Activated CD4-positive, alpha-beta memory T cell treated with anti-CD3 and anti-CD28 coated beads, Interleukin-2, amount 10 ng/mL, durations not matched to agents 7 days and 5 days (primary cell): ENCODE measurements at regions not wholly inside any gene's neighbourhood (a gene's known extent, or its start where the extent isn't known, plus 50 kb on each side); places are given as distances from the start of the nearest gene placed in this dataset.

ENCODE experiments used
- CTCF ChIA-PET: fragments of 350-600 bp; sonication (Branson Sonifier 250); formaldehyde crosslinking; loops from one replicate; lab custom pipeline; 2021; ENCODE audit warnings: antibody characterized with exemption, inconsistent platforms; lab: Charles Lee
- POLR2A ChIA-PET: fragments of 350-600 bp; sonication (Branson Sonifier 250); formaldehyde crosslinking; loops from one replicate; lab custom pipeline; 2021; ENCODE audit warnings: antibody characterized with exemption; lab: Charles Lee
- DNase-seq: peaks from one replicate; pipeline ENCODE4 v3.0.0-alpha.2; 2020
- H3K27ac Mint-ChIP-seq: one replicate; pipeline ENCODE4 v1.8.0; 2021; ENCODE audit warnings: mild to moderate bottlenecking, mixed read lengths
- H3K27me3 Mint-ChIP-seq: one replicate; pipeline ENCODE4 v1.8.0; 2021; ENCODE audit warnings: mixed read lengths
- H3K36me3 Mint-ChIP-seq: one replicate; pipeline ENCODE4 v1.8.0; 2021; ENCODE audit warnings: low read depth, mixed read lengths
- H3K4me1 Mint-ChIP-seq: one replicate; pipeline ENCODE4 v1.8.0; 2021; ENCODE audit warnings: mixed read lengths
- H3K4me3 Mint-ChIP-seq: one replicate; pipeline ENCODE4 v1.8.0; 2021; ENCODE audit warnings: mild to moderate bottlenecking, mixed read lengths
- H3K9me3 Mint-ChIP-seq: one replicate; pipeline ENCODE4 v1.8.0; 2021; ENCODE audit warnings: mixed read lengths

GRCh38 chr3:94311651-94312050 is 248.8 kb downstream of the NSUN3 start:
- no peak overlapping the region for H3K27ac Mint-ChIP-seq
- CTCF ChIA-PET = no interaction called here
- no peak overlapping the region for H3K4me3 Mint-ChIP-seq
- H3K9me3 Mint-ChIP-seq = no peaks in the 10 kb centered on the region
- no peak for DNase-seq
- H3K4me1 Mint-ChIP-seq = no peaks in the 10 kb centered on the region
- POLR2A ChIA-PET = no interaction called here
- H3K27me3 Mint-ChIP-seq = no peaks in the 10 kb centered on the region
- no peaks in the 10 kb centered on the region for H3K36me3 Mint-ChIP-seq

GRCh38 chr3:94314218-94314883 is 251.5 kb downstream of the NSUN3 start:
- H3K27me3 Mint-ChIP-seq = no peaks in the 10 kb centered on the region
- no peak overlapping the region for H3K27ac Mint-ChIP-seq
- ChIA-PET POLR2A (no interaction called here), CTCF (no interaction called here)
- DNase-seq = no peak
- H3K4me1 Mint-ChIP-seq = no peaks in the 10 kb centered on the region
- no peak overlapping the region for H3K4me3 Mint-ChIP-seq
- no peaks in the 10 kb centered on the region for H3K9me3 Mint-ChIP-seq
- no peaks in the 10 kb centered on the region for H3K36me3 Mint-ChIP-seq

DNA sequence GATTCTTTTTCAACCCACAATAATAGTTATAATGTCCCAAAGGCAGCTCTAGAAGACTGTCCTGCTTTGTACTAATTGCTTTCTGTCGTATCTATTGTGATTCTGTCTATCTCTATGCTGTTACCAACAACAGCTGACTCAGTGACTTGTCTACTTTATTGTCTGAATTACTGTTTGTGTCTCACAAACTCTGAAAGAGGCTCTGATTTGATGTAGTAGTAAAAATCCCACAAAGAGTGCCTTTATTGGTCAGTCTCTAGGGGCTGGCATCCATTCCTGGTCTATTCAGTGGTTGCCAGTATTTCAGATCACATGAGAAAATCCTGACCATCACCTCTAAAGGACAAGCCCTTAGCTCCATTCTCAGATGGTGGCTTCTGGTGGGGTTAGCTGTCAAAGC is 254.2 kb downstream of the NSUN3 start:
- no peak for DNase-seq
- Mint-ChIP-seq H3K4me1 (no peaks in the 10 kb centered on the region), H3K27me3 (no peaks in the 10 kb centered on the region), H3K27ac (no peak overlapping the region), H3K9me3 (peaks cover 2% of the 10 kb centered on the region), H3K36me3 (no peaks in the 10 kb centered on the region), H3K4me3 (no peak overlapping the region)
- POLR2A ChIA-PET = no interaction called here
- CTCF ChIA-PET = no interaction called here

DNA sequence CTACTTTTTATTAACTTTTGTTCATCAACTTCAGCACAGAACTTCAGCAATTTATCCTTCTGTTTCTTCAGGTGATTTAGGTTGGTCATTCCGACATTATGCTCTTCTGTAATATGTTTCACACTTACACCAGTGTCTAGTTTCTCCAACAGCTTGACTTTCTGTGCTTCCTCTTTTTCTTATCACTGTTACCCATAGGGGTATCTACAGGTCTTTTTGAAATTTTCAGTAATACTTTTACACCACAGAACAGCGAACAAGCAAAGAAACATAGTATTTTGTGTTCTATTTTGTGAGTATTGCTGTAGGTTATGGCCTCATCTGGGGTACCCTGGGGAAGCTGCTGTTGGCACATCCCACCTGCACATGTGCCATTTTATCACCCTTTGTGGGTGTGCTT is 260.7 kb downstream of the NSUN3 start:
- no peak overlapping the region for H3K27ac Mint-ChIP-seq
- ChIA-PET POLR2A (no interaction called here), CTCF (no interaction called here)
- H3K27me3 Mint-ChIP-seq = no peaks in the 10 kb centered on the region
- no peaks in the 10 kb centered on the region for H3K4me1 Mint-ChIP-seq
- no peak overlapping the region for H3K4me3 Mint-ChIP-seq
- H3K36me3 Mint-ChIP-seq = no peaks in the 10 kb centered on the region
- H3K9me3 Mint-ChIP-seq = peaks cover 2% of the 10 kb centered on the region
- DNase-seq = no peak

DNA sequence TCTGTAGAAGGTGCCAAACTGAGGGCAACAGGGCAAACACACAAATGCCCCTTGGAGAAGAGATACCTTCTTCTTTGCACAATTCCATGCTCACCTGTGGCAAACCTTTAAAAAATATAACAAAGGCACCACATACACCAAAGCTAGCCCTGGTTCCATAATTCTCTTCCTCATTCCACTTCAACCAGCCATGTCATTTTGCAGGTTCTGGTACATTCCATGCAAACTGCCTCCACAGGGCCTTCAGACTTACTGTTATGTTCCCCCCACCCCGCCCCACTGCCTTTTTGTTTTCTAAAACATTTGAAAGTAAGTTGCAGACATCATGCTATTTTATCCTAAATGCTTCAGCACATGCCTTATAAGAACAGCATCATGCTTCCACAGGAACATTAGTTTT is 269.0 kb downstream of the NSUN3 start:
- ChIA-PET POLR2A (no interaction called here), CTCF (no interaction called here)
- H3K36me3 Mint-ChIP-seq = no peaks in the 10 kb centered on the region
- H3K4me3 Mint-ChIP-seq = no peak overlapping the region
- no peak for DNase-seq
- no peaks in the 10 kb centered on the region for H3K27me3 Mint-ChIP-seq
- H3K4me1 Mint-ChIP-seq = no peaks in the 10 kb centered on the region
- H3K9me3 Mint-ChIP-seq = no peaks in the 10 kb centered on the region
- H3K27ac Mint-ChIP-seq = no peak overlapping the region

- H3K36me3 Mint-ChIP-seq = no peaks in the 10 kb centered on the region
- DNase-seq = no peak
- no peak overlapping the region for H3K4me3 Mint-ChIP-seq
- CTCF ChIA-PET = no interaction called here
- no peaks in the 10 kb centered on the region for H3K9me3 Mint-ChIP-seq
- no peaks in the 10 kb centered on the region for H3K27me3 Mint-ChIP-seq
- no peaks in the 10 kb centered on the region for H3K4me1 Mint-ChIP-seq
- H3K27ac Mint-ChIP-seq = no peak overlapping the region
- POLR2A ChIA-PET = no interaction called here
Observed at GRCh38 chr3:94336046-94336753, 273.3 kb downstream of the NSUN3 start.

DNA sequence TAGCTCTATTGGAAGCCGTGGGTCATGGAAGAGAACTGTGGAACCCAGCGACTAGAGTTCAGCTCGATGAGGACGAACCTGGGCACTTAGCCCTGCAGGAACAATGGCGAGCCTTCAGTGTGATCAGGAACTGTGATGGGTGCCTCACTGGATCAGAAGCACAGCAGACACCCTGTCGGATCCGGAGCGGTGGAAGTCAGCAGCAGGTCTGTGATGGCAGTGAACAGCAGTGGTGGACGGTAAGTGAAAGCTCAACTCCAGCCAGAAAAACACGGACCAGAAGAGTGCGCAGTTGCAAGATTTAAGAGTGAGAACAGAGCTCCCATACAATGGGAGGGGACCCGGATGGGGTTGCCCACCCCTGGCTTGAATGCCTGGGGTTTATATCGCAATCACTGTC is 282.2 kb downstream of the NSUN3 start:
- CTCF ChIA-PET = no interaction called here
- no peaks in the 10 kb centered on the region for H3K4me1 Mint-ChIP-seq
- peaks cover 4% of the 10 kb centered on the region for H3K9me3 Mint-ChIP-seq
- DNase-seq = no peak
- no peaks in the 10 kb centered on the region for H3K36me3 Mint-ChIP-seq
- no peak overlapping the region for H3K4me3 Mint-ChIP-seq
- H3K27ac Mint-ChIP-seq = no peak overlapping the region
- POLR2A ChIA-PET = no interaction called here
- no peaks in the 10 kb centered on the region for H3K27me3 Mint-ChIP-seq

DNA sequence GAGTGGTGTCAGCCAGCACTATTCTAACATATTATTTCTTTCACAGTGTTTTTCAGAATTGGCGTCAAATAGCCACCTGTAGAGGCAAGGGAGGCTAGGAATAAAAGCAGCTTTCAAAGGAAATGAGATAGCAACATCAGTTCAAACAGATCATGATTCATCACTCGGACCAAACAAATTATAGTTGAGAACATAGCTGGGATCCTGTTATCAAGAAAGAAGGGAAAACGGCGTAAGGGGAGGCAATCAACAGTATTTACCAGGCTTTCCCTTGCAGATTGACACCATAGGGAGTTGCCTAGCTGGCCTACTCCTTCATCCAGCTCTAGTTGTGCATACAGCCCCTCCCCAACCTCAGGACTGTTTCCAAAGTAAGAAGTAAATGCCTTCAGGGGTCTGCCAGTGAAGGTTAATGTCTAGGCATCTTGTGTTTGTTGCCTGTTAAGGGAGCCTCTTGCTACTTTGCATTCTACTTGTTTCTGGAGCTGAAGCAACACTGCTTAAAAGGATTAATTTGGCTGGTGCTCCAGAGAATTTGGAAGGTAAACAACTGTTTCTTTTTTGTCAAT is 286.5 kb downstream of the NSUN3 start:
- ChIA-PET POLR2A (no interaction called here), CTCF (interaction anchor here (0.5 kb wide), 1 partner anchor 41 kb away, joined by 3 read pairs; no protein-coding TSS in a partner anchor)
- no peak overlapping the region for H3K27ac Mint-ChIP-seq
- H3K27me3 Mint-ChIP-seq = no peaks in the 10 kb centered on the region
- H3K4me3 Mint-ChIP-seq = no peak overlapping the region
- DNase-seq = no peak
- no peaks in the 10 kb centered on the region for H3K36me3 Mint-ChIP-seq
- H3K9me3 Mint-ChIP-seq = peaks cover 4% of the 10 kb centered on the region
- no peaks in the 10 kb centered on the region for H3K4me1 Mint-ChIP-seq

- Mint-ChIP-seq H3K4me3 (no peak overlapping the region), H3K4me1 (no peaks in the 10 kb centered on the region), H3K27me3 (no peaks in the 10 kb centered on the region), H3K36me3 (no peaks in the 10 kb centered on the region), H3K27ac (no peak overlapping the region), H3K9me3 (no peaks in the 10 kb centered on the region)
- ChIA-PET CTCF (no interaction called here), POLR2A (no interaction called here)
- no peak for DNase-seq
Observed at GRCh38 chr3:94356581-94356980, 293.7 kb downstream of the NSUN3 start.

- H3K4me1 Mint-ChIP-seq = no peaks in the 10 kb centered on the region
Observed at GRCh38 chr3:94359996-94360395, 297.1 kb downstream of the NSUN3 start.

DNA sequence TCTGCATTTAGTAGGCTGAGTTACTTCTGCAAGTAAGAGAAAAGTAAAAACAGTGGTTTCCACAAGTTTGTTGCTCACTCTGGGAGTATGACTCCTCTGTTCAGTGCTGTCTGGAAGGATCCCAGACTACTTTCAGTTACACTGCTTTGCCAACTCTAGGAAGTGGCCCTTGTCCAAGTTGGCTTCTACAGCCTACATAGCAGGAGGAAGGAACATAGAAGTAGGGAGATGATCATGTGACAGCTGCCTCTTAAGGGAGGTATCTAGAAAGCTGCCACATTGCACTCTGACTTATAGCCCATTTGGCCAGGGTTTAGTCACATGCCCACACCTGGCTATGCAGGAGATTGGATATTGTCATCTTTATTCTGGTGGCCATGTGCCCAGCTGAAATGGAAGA is 298.1 kb downstream of the NSUN3 start:
- ChIA-PET CTCF (no interaction called here), POLR2A (no interaction called here)
- Mint-ChIP-seq H3K4me3 (no peak overlapping the region), H3K36me3 (no peaks in the 10 kb centered on the region), H3K27me3 (no peaks in the 10 kb centered on the region), H3K4me1 (no peaks in the 10 kb centered on the region), H3K9me3 (peaks cover 3% of the 10 kb centered on the region), H3K27ac (no peak overlapping the region)
- DNase-seq = no peak

More at GRCh38 chr3:94359996-94360395, 297.1 kb downstream of the NSUN3 start:
- peaks cover 3% of the 10 kb centered on the region for H3K9me3 Mint-ChIP-seq
- no peak for DNase-seq
- no peaks in the 10 kb centered on the region for H3K36me3 Mint-ChIP-seq
- H3K4me3 Mint-ChIP-seq = no peak overlapping the region
- CTCF ChIA-PET = no interaction called here
- H3K27ac Mint-ChIP-seq = no peak overlapping the region
- no peaks in the 10 kb centered on the region for H3K27me3 Mint-ChIP-seq
- POLR2A ChIA-PET = no interaction called here

DNA sequence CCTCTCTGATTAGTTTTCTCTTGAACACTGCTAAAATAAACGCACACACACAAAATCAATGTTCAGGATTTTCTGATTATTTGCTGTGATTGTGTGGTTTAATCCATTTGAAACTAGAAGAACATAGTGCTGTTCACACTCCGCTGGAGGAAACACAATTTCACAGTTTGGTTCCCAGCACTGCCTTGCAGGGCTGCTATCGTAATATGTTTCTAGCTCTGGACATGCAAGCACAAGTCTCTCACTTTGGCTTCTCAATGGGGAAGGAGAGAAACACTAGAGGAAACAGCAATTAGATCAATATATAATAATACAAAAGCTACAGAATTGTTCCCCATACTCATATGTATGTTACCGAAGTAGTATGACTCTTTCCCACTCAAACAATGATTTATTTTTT is 299.5 kb downstream of the NSUN3 start:
- no peak overlapping the region for H3K27ac Mint-ChIP-seq

DNA sequence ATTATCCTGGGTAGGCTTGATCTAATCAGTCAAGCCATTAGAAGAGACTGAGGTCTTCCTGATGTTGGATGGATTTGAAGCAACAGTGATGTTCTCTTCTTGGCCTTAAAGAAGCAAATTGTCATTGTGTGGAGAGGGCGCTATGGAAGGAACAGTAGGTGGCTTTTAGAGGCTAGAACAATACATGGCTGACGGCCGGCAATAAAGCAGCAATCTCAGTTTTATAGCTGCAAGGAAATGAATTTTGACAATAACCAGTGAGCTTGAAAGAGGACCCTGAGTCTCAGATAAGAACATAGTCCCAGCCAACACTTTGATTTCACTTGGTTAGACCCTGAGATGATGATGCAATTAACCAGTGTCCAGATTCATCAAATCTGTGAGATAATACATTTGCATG is 302.1 kb downstream of the NSUN3 start:
- Mint-ChIP-seq H3K4me3 (no peak overlapping the region), H3K27me3 (no peaks in the 10 kb centered on the region), H3K36me3 (no peaks in the 10 kb centered on the region), H3K4me1 (no peaks in the 10 kb centered on the region), H3K9me3 (peaks cover 3% of the 10 kb centered on the region), H3K27ac (no peak overlapping the region)
- no peak for DNase-seq
- ChIA-PET POLR2A (no interaction called here), CTCF (no interaction called here)

More for the DNA sequence above, 299.5 kb downstream of the NSUN3 start:
- H3K36me3 Mint-ChIP-seq = no peaks in the 10 kb centered on the region
- POLR2A ChIA-PET = no interaction called here
- H3K9me3 Mint-ChIP-seq = peaks cover 3% of the 10 kb centered on the region
- no peaks in the 10 kb centered on the region for H3K27me3 Mint-ChIP-seq
- no peak for DNase-seq
- no peaks in the 10 kb centered on the region for H3K4me1 Mint-ChIP-seq
- CTCF ChIA-PET = no interaction called here
- H3K4me3 Mint-ChIP-seq = no peak overlapping the region

- no peaks in the 10 kb centered on the region for H3K9me3 Mint-ChIP-seq
- POLR2A ChIA-PET = no interaction called here
- no peak overlapping the region for H3K27ac Mint-ChIP-seq
Observed at GRCh38 chr3:94372026-94372425, 309.2 kb downstream of the NSUN3 start.

More at GRCh38 chr3:94372026-94372425, 309.2 kb downstream of the NSUN3 start:
- Mint-ChIP-seq H3K4me1 (no peaks in the 10 kb centered on the region), H3K4me3 (no peak overlapping the region), H3K36me3 (no peaks in the 10 kb centered on the region), H3K27me3 (no peaks in the 10 kb centered on the region)
- CTCF ChIA-PET = no interaction called here
- no peak for DNase-seq
